HG02610 (cell line): ENCODE measurements at regions not wholly inside any gene's neighbourhood (a gene's known extent, or its start where the extent isn't known, plus 50 kb on each side); places are given as distances from the start of the nearest gene placed in this dataset.

Source experiments
- ATAC-seq: cut with Tn5 transposase; IDR thresholded peaks from one replicate; pipeline ENCODE4 v1.9.1; 2021; ENCODE audit warnings: mild to moderate bottlenecking, moderate library complexity; ENCODE audit not compliant: unreplicated experiment

DNA sequence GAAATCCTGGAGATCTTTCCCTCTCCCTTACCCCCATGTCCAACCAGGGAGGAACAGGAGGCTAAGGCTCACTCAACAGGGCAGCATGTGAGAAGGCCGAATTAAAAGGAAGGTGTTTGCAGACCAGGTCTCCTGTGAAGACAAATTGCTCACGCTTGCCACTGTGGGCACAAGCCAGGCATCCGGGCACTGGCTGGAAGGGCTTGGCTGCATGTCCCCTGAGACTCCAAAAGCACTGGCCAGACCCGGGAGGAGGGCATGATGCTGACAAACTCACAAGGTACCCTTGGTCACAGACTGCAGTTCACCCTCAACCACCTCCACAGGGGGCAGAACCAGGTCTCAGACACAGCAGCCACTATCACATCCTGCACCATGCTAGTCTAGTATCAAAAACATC, 113.7 kb upstream of the NSMCE3 start:
- no peak for ATAC-seq

DNA sequence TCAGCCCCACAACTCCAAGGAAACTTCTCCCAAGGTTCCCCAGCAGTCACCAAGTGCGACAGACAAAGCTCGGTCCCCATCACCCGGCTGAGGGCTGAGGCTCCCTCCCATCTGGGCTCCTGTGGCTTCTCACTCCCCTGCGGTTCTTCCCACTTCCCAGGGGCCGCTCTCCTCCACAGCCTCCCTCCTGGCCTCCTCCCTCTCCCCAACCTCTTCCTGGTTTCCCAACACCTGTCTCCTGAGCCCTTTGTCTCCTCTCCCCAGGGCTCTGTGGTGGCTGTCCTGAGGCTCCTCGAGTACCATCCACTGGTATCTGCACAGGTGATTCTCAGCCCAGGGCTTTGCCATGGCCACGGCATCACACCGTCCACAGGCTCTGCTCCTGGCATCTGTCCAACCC, 113.2 kb upstream of the NSMCE3 start:
- ATAC-seq, result no peak

DNA sequence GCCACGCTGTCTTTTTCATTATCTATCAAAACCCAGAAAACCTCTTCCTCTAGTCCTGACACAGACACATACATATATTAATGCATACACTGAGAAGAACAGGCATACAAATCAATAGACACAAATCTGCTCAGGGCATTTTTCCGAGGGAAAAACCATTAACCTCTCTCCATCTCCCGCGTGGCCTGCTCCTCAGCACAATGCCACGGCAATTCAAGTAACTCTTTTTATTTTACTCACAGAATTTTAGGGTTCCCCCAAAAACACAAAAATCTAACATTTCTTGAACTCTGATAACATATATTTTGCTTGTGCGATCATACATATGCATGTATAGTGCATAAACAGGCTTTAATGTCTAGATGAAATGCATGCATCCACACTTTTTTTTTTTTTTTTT, 110.8 kb upstream of the NSMCE3 start:
- no peak for ATAC-seq

- ATAC-seq, result no peak
Measured at GRCh38 chr15:29379647-29380046, 110.0 kb upstream of the NSMCE3 start.

DNA sequence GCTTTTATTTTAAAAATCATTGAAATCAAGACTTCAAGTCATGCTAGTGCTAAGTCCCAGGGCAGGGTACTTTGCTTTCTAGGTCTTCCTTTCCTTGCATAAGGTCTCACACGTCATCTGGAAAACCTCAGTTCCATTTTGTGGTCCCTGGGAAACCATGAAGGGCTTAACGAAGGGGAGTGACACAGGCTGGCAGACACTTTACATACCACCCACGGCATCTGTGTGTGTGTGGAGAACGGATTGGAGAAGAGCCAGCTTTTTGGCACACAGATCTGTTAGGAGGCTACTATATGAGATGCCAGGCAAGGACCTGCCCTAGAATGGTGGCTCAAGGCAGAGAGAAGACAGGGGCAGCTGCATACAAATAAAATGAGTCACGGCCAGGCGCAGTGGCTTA, 107.5 kb upstream of the NSMCE3 start:
- ATAC-seq, result no peak

DNA sequence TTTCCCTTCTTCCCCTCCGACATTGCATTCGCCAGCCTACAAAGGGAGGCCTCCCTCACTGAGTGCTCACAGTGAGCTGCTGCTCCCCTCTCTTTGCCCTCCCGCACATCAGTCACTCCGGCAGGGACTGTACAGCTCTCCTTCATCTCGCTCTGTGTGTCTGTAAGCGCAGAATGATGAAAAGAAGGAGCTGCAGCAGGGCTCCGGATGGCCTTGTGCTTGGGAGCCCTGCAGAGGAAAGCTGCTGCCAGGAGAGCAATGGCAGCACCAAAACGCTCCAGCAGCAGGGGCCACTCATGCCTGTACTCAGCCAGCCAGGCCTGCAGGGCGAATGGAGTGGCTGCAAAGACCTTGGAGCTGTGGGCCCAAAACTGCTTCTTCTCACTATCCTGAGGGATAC, 107.0 kb upstream of the NSMCE3 start:
- no peak for ATAC-seq

DNA sequence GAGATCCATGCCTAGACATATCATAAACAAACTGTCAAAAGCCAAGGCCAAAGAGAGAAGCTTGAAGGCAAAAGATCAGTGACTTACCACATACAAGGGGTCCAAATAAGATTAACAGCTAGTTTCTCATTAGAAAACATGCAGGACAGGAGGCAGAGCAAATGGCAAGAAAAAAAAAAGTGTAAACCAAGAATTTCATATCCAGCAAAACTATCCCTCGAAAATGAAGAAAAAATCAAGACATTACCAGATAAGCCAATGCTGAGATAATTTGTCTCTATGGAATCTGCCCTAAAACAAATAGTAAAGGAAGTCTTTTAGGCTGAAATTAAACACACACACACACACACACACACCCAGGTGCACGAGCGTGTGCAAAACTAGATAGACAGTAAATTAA, 99.6 kb upstream of the NSMCE3 start:
- ATAC-seq, result no peak

DNA sequence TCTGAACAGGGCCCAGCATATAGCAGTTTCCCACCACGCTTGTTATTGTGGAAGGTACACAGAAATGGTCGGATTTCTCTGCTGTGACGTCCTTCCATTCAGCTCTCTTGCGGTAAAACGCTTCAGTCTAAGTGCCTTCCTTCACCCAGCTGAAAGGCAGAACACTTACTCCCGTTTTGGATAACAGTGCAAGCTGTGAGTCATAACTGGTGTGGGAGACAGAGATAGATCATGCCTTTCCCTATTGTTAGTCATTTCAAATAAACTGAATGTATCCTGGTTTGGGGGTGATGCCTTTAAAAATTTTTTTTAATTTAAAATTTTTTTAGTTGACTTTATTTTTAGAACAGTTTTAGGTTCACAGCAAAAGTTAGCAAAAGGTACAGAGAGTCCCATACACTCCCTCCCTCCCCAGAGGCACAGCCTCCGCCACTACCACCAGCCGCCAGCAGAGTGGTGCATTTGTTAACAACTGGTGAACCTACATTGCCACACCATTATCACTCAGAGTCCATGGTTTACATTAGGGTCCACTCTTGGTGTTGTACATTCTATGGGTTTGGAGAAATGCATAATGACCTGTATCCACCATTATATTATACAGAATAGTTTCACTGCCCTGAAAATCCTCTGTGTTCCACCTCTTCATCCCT, 94.9 kb upstream of the NSMCE3 start:
- ATAC-seq, result no peak

DNA sequence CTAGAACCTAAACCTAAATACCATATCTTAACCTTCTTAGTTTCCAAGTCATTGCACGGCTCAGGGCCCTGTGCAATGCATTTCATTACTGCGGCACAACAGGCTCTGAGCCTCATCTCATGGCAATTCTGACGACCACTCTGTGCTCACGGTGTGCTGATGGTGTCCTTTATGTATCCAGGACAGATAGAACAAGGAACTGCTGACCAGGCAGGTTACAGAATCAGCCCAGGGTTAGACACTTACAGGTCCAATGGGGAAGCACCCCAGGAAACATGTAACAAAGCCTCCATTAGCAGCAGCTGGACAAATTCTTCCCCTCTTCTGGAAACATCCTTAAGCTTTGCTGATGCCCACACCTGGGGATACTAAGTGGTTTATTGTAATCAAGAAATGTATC, 91.9 kb upstream of the NSMCE3 start:
- ATAC-seq, result no peak

- ATAC-seq, result no peak
Measured at GRCh38 chr15:29360152-29360551, 90.5 kb upstream of the NSMCE3 start.

DNA sequence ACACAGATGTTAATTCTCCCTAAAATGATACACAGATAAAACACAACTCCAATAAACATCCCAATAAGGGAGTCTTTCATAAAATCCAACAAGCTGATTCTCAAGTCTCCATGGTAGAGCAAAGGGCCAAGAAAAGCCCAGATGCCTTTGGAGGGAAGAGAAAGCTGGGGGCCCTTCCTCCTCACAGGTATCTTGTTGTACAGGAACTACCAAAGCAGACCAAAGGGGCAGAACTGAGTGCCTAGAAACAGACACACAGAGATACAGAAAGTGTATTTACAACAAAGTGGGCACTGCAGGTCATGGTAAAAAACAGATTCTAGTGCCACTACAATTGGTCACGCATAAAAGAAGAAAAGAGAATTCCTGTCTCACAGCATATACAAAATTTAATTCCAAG, 87.2 kb upstream of the NSMCE3 start:
- no peak for ATAC-seq

DNA sequence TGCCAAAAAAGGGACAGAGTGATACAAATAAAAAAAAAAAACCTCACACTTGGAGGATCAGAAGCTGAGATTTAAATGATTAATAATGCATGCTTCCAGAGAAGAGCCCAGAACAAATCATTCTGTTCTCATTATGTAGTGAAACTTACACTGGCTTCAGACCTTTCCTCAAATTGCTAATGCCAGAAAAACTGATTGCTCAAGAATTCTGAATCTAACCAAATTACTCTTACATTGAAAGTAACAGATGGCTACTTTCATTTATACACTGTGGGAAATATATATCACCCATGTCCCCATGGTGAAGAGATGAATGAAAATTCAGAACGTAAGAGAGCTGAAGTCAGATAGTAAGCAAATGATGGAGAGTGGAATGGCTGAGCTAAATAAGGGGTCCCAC, 85.9 kb upstream of the NSMCE3 start:
- ATAC-seq, result no peak

DNA sequence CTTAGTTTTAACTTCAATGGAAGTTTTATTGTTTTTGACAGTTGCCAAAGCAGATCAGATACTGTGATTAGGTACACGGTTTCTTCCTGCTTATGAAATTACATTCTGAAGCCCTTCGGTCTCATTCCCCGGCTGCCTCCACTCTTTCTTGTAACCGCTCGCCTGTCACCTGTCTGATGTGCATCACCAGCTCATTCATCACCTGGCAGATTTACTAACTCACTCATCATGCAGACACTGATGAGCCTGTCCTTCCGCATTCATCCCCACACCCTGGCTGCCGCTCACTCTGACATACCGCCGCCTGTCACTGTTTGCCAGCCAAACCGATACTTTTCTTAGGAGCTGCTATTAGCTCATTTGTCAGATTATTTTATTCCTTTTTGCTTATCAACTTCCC, 82.8 kb upstream of the NSMCE3 start:
- no peak for ATAC-seq

DNA sequence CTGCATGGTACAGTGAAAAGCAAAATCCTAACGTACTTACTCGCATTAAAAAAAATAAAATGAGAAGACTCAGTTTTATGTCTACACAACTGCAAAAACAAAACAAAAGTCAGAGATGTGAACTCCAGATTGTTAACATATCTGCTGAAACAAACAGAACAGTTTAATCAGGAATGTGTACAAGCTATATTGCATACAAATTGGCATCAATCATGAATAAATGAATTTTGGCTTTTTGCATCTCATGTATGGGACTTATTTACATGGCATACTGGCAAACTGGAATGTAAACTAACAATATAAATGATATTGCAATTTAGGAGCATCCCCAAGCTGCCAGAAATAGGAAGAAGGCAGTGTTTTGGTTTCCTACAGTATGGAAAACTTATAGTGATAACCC, 79.6 kb upstream of the NSMCE3 start:
- no peak for ATAC-seq

DNA sequence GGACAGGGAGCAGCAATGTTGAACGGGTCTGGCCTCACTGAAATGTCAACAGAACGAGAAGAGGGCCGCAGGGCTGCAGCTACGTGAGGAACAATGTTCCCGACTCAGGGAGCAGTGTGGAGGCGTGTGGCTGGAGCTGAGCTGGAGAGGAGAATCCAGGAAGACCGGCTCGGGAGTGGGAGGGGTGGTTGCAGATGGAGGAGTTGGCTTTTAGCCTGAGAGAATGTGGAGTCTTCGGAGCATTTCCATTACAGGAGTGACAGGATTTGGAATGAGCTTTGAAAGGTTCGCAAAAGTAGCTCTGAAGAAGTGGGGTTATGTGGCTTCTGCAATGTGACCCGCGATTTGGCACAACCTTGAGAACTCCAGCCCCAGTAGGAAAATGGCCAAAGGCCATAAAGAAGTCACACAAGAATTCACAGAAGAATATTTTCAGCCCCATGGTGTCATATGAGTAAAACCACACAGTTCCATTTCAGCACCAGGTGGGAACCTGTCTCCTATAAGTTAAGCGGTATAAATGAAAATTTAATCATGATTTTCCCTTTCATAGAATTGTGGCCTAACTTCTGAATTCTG, 78.8 kb upstream of the NSMCE3 start:
- ATAC-seq, result no peak

DNA sequence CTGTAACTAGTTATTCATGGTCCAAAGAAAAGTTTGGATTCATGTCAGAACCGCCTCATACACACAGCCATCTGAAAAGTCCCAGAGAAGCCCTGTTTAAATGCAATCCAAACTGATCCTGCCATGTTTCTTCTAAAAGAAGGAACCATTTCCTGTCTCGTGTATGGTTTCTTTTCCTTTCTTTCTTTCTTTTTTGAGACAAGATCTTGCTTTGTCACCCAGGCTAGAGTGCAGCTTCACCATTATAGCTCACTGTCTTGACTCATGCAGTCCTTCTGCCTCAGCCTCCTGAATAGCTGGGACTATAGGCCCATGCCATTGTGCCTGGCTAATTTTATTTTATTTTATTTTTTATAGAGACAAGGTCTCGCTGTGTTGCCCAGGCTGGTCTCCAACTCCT, 77.4 kb upstream of the NSMCE3 start:
- ATAC-seq, result no peak

DNA sequence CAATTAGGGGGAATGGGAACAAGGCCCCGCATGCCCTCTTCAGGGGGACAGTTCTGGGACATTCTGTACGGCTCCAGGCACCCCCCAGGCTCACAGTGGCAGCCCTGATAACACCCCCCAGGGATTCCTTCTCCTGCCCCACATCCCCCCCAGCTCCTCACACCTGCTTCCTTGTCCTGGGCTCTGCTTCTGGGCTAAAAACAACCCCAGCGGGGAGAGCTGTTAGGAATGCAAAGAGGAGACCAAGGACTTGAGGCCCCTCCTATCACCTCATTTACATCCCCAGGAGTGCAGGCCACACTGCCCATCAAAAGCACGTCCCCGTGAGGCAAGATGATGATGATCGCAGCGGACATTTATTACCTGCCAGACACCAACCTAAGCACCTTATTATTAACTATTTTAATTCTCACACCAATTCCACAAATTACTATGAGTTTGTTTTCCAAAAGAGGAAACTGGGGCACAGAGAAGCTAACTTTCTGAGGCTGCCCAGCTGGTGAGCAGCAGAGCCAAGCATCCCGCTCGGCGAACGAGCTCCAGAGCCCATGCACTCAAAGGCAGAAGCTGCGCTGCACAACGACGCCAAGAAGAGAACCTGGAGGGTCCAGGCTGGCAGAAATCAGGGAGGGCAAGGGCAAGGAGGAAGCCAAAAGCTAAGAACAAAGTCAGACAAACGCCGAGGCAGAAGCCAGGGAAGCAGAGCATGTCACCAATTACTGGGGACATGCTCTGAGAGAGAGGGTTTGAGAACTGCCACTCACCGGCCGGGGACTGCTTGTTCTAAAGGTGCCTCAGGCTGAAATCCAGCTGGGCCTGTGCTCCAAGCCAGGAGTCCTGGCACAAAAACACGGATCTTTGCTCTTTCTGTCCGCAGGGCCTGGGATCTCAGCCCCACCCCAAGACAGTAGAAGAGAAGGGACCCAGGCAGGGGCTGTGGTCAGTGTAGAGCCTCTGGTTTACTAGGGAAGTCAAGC, 76.2 kb upstream of the NSMCE3 start:
- ATAC-seq, result no peak

GRCh38 chr15:29344474-29344873, 74.9 kb upstream of the NSMCE3 start:
- no peak for ATAC-seq

GRCh38 chr15:29343229-29343628, 73.6 kb upstream of the NSMCE3 start:
- no peak for ATAC-seq

- ATAC-seq, result no peak
Measured at GRCh38 chr15:29342201-29342600, 72.6 kb upstream of the NSMCE3 start.

GRCh38 chr15:29337156-29337959, 67.7 kb upstream of the NSMCE3 start:
- no peak for ATAC-seq
